LNCaP clone FGC (cell line): ENCODE measurements at regions not wholly inside any gene's neighbourhood (a gene's known extent, or its start where the extent isn't known, plus 50 kb on each side); places are given as distances from the start of the nearest gene placed in this dataset.

ENCODE experiments used
- DNase-seq: peaks from one replicate; pipeline ENCODE4 v3.0.0-alpha.2; 2011; ENCODE audit warnings: low read depth
- H3K4me3 ChIP-seq: 2 replicates; pipeline ENCODE4 v1.5.1; 2011; ENCODE audit warnings: mild to moderate bottlenecking, low read depth, low read length, control low read depth
- TF ChIP-seq, protein P1 (sequence below): IDR thresholded peaks from 2 replicates; pipeline ENCODE4 v1.5.1; 2012; ENCODE audit warnings: mild to moderate bottlenecking; ENCODE audit not compliant: control insufficient read depth, insufficient read depth; ENCODE audit errors: extremely low read depth

DNA sequence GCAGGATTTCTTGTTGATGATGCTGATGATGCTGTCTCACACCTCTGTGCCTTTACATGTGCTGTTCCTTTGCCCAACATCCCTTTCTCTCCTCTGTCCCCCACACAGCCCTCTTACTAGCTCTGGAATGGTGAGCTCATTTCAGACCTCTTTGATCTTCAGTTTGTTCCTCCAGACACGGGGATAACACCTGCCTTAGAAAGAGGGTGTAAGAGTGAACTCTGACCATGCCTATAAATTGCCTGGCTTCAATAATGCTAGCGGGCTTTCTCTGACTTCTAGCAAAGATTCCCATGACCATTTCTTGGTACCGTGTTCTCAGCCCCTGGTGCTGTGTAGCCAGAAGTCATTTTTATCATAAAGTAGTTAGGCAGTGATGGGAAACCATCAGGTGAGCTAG is 55.9 kb upstream of the DRD2 start:
- no peak overlapping the region for H3K4me3 ChIP-seq
- no peak for DNase-seq
- TF ChIP-seq, protein P1, sequence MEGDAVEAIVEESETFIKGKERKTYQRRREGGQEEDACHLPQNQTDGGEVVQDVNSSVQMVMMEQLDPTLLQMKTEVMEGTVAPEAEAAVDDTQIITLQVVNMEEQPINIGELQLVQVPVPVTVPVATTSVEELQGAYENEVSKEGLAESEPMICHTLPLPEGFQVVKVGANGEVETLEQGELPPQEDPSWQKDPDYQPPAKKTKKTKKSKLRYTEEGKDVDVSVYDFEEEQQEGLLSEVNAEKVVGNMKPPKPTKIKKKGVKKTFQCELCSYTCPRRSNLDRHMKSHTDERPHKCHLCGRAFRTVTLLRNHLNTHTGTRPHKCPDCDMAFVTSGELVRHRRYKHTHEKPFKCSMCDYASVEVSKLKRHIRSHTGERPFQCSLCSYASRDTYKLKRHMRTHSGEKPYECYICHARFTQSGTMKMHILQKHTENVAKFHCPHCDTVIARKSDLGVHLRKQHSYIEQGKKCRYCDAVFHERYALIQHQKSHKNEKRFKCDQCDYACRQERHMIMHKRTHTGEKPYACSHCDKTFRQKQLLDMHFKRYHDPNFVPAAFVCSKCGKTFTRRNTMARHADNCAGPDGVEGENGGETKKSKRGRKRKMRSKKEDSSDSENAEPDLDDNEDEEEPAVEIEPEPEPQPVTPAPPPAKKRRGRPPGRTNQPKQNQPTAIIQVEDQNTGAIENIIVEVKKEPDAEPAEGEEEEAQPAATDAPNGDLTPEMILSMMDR = no peak

DNA sequence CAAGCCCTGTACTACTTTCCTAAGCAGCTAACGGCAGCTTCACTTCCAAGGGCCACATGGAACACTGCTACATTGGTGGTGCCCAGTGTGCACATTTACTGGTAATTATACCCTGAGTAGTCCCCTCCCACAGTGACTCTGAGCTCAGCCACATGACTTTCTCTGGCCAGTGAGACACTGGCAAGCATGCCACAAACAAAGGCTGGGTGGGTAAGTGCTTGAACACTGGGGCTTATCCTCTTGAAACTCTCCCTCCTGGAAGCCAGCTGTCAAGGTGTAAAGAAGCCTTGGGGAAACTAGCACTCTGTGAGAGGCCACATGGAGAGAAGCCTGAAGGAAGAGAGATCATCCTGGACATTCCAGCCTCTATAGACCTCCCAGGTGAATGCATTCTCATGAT is 54.4 kb upstream of the DRD2 start:
- DNase-seq = no peak
- TF ChIP-seq, protein P1 = no peak
- no peak overlapping the region for H3K4me3 ChIP-seq

DNA sequence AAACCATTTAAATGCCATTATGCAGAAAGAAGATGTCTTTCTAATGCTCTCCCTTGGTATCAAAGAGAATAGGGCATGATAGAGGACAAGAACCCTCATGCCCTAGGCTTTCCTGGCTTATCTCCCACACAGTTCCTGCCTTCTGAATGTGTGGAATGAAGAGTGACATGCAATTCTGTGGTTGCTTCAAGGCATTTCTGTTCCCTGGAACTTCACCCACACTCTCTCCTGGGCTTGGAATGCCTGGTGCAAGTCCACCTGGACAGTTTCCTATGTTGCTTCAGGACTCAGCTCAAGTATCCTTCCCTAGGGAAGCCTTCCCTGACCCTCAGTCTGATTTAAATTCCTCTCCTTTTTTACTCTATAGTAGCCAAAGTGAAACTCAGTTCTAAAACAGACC is 53.8 kb upstream of the DRD2 start:
- no peak overlapping the region for H3K4me3 ChIP-seq
- TF ChIP-seq, protein P1 = no peak
- DNase-seq = no peak

DNA sequence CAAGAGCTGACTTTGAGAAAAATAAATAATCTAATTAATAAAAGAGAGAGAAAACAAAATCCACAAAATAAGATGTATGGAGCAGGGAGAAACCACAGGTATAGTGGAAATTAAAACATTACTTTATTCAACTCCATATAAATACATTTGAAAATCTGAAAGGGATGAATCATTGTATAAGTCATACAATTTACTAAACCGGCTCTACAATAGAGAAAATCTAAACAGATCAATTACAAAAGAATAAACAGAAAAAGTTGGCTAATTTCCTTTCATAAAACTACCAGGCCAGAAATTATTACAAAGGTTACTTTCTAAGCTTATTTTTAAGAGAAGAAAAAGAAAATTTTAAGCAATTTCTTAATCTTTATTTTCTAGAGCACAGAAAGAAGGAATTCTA is 51.3 kb upstream of the DRD2 start:
- TF ChIP-seq, protein P1 = no peak
- DNase-seq = no peak
- no peak overlapping the region for H3K4me3 ChIP-seq
